Mesothelial cell of epicardium (in vitro differentiated cells): ENCODE measurements at regions not wholly inside any gene's neighbourhood (a gene's known extent, or its start where the extent isn't known, plus 50 kb on each side); places are given as distances from the start of the nearest gene placed in this dataset.

ENCODE experiments used
- DNase-seq, 2 experiments: peaks; one replicate each; pipeline ENCODE4 v3.0.0; 2021; ENCODE audit warnings: low spot score in 2 of 2; ENCODE audit not compliant: unreplicated experiment in 2 of 2
- H3K27ac Mint-ChIP-seq: 2 replicates; pipeline ENCODE4 v1.8.0; 2021; ENCODE audit warnings: mixed read lengths
- H3K27me3 Mint-ChIP-seq: 2 replicates; pipeline ENCODE4 v1.8.0; 2021; ENCODE audit warnings: low read depth, mixed read lengths
- H3K36me3 Mint-ChIP-seq: 2 replicates; pipeline ENCODE4 v1.8.0; 2021; ENCODE audit warnings: mixed read lengths
- H3K4me1 Mint-ChIP-seq: 2 replicates; pipeline ENCODE4 v1.8.0; 2021; ENCODE audit warnings: mixed read lengths
- H3K4me3 Mint-ChIP-seq: 2 replicates; pipeline ENCODE4 v1.8.0; 2021; ENCODE audit warnings: mild to moderate bottlenecking, moderate library complexity, mixed read lengths
- H3K9me3 Mint-ChIP-seq: 2 replicates; pipeline ENCODE4 v1.8.0; 2021; ENCODE audit warnings: mixed read lengths
- CTCF ChIP-seq: fragments of 200-600 bp; sonication (generic); IDR thresholded peaks from one replicate; pipeline ENCODE4 v1.5.0; 2021; ENCODE audit warnings: antibody characterized with exemption; ENCODE audit not compliant: unreplicated experiment

- no peaks in the 10 kb centered on the region for H3K4me1 Mint-ChIP-seq
- H3K36me3 Mint-ChIP-seq: no peaks in the 10 kb centered on the region
- no peak for DNase-seq
- H3K4me3 Mint-ChIP-seq: no peak overlapping the region
- TF ChIP-seq CTCF: no peak
- H3K27ac Mint-ChIP-seq: no peak overlapping the region
- peaks cover 11% of the 10 kb centered on the region for H3K9me3 Mint-ChIP-seq
- H3K27me3 Mint-ChIP-seq: peaks cover 13% of the 10 kb centered on the region
Measured at GRCh38 chr10:131492211-131492857, 180.8 kb upstream of the TCERG1L start.

DNA sequence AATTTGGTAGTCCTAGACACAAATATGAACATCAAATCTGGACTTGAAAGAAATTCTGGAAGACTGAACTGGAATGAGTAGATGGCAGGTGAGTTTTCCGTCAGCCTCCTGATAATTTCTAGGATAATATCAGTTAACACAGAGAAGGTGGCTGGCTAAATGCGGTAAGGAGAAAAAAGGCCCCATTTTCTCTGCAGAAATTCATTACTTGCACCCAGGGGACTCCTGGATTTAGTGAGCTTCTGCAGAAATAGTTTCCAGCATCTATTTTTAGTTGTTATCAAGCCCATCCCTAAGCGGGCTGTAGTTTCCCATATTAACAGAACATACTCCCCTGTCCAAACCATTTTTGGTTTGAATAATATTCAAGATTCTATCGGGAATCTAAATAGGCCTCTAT, 181.9 kb upstream of the TCERG1L start:
- H3K27ac Mint-ChIP-seq: no peak overlapping the region
- no peaks in the 10 kb centered on the region for H3K36me3 Mint-ChIP-seq
- peaks cover 11% of the 10 kb centered on the region for H3K9me3 Mint-ChIP-seq

GRCh38 chr10:131494451-131494850, 182.9 kb upstream of the TCERG1L start:
- H3K36me3 Mint-ChIP-seq: no peaks in the 10 kb centered on the region
- no peak overlapping the region for H3K4me3 Mint-ChIP-seq
- no peak for DNase-seq
- peaks cover 13% of the 10 kb centered on the region for H3K27me3 Mint-ChIP-seq
- H3K9me3 Mint-ChIP-seq: peaks cover 4% of the 10 kb centered on the region
- TF ChIP-seq CTCF: no peak
- H3K4me1 Mint-ChIP-seq: no peaks in the 10 kb centered on the region
- H3K27ac Mint-ChIP-seq: no peak overlapping the region

More for the DNA sequence above, 181.9 kb upstream of the TCERG1L start:
- TF ChIP-seq CTCF: no peak
- no peaks in the 10 kb centered on the region for H3K4me1 Mint-ChIP-seq
- H3K27me3 Mint-ChIP-seq: peaks cover 13% of the 10 kb centered on the region
- H3K4me3 Mint-ChIP-seq: no peak overlapping the region
- DNase-seq: no peak

- Mint-ChIP-seq H3K27me3 (peaks cover 13% of the 10 kb centered on the region), H3K4me3 (no peak overlapping the region), H3K27ac (no peak overlapping the region), H3K4me1 (no peaks in the 10 kb centered on the region), H3K9me3 (peaks cover 4% of the 10 kb centered on the region), H3K36me3 (no peaks in the 10 kb centered on the region)
- no peak for TF ChIP-seq CTCF
- no peak for DNase-seq
Measured at GRCh38 chr10:131495224-131495623, 183.7 kb upstream of the TCERG1L start.

- DNase-seq: no peak
- Mint-ChIP-seq H3K36me3 (no peaks in the 10 kb centered on the region), H3K9me3 (peaks cover 7% of the 10 kb centered on the region), H3K27me3 (peaks cover 13% of the 10 kb centered on the region), H3K4me1 (no peaks in the 10 kb centered on the region), H3K27ac (no peak overlapping the region), H3K4me3 (no peak overlapping the region)
- no peak for TF ChIP-seq CTCF
Measured at GRCh38 chr10:131495892-131496291, 184.4 kb upstream of the TCERG1L start.
